ENCODE measurements at regions not wholly inside any gene's neighbourhood (a gene's known extent, or its start where the extent isn't known, plus 50 kb on each side); places are given as distances from the start of the nearest gene placed in this dataset.

GRCh38 chr16:56101480-56101879 is 89.8 kb upstream of the GNAO1 start:
- Histone ChIP-seq H2AFZ (ENCODE audit: control insufficient read depth, low read depth, low read length) (no peak overlapping the region), H4K20me1 (ENCODE audit: control insufficient read depth, insufficient read depth) (no peaks in the 10 kb centered on the region), H3K4me3 (no peak overlapping the region), H3K79me2 (ENCODE audit: control insufficient read depth, insufficient read depth, low read length) (no peaks in the 10 kb centered on the region), H3K4me2 (ENCODE audit: control insufficient read depth, insufficient read depth) (no peak overlapping the region), H3K9ac (ENCODE audit: control insufficient read depth, insufficient read depth, low read length) (no peak overlapping the region), H3K27me3 (replicated peaks in 1 of 2; ENCODE audit: control insufficient read depth in 2 of 2, insufficient read depth in 2 of 2, low read length in 1 of 2) (no peaks in the 10 kb centered on the region; a peak in 2 of 4 replicates), H3K27ac (ENCODE audit: control insufficient read depth, insufficient read depth) (no peak overlapping the region), H3K9me3 (replicated peaks; ENCODE audit: control insufficient read depth, insufficient read depth, low read length) (no peaks in the 10 kb centered on the region), H3K36me3 (ENCODE audit: control insufficient read depth in 2 of 2, insufficient read depth in 2 of 2, low read length in 1 of 2) (no peaks in the 10 kb centered on the region), H3K4me1 (ENCODE audit: control insufficient read depth, insufficient read depth, low read length) (no peaks in the 10 kb centered on the region)
- no TSS peak for BruUV-seq (replicated peaks)
- intact Hi-C loops (cut with micrococcal nuclease; ENCODE audit: unreplicated experiment) (no loop called here), in situ Hi-C loops (cut with MboI) (no loop called here)
- ChIA-PET RAD21 (ENCODE audit: unreplicated experiment) (no interaction called here), CTCF (interaction anchor here (0.7 kb wide), 1 partner anchor 129 kb away, joined by 3 read pairs; no protein-coding TSS in a partner anchor), POLR2A (no interaction called here), SMC1A (ENCODE audit: uncharacterized antibody, unreplicated experiment) (no interaction called here)
- TF ChIP-seq, protein P1, sequence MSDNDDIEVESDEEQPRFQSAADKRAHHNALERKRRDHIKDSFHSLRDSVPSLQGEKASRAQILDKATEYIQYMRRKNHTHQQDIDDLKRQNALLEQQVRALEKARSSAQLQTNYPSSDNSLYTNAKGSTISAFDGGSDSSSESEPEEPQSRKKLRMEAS (IDR thresholded peaks at IDR 0.05; ENCODE audit: low read depth, low read length): no peak
- TF ChIP-seq CHD1 (IDR thresholded peaks at IDR 0.05; ENCODE audit: low read depth, low read length) (no peak), ESRRA (IDR thresholded peaks at IDR 0.05; ENCODE audit: low read length) (no peak), RCOR1 (conservative IDR thresholded peaks at IDR 0.05; ENCODE audit: low read depth, low read length) (no peak), TAF1 (IDR thresholded peaks at IDR 0.05; ENCODE audit: borderline replicate concordance, low read depth, low read length) (no peak), MEF2A (IDR thresholded peaks at IDR 0.05; ENCODE audit: insufficient read depth, low read depth, low read length) (no peak), YY1 (IDR thresholded peaks at IDR 0.05; ENCODE audit: low read depth, low read length) (no peak), FOS (IDR thresholded peaks at IDR 0.05; ENCODE audit: borderline replicate concordance, extremely low read depth, insufficient read length) (no peak), ZZZ3 (IDR thresholded peaks at IDR 0.05; ENCODE audit: control insufficient read depth, insufficient read length, low read depth) (no peak), MYB (IDR thresholded peaks at IDR 0.05; ENCODE audit: borderline replicate concordance, low read depth, low read length) (no peak), FOXK2 (IDR thresholded peaks at IDR 0.05) (no peak), ELK1 (IDR thresholded peaks at IDR 0.05; ENCODE audit: low read depth, low read length) (no peak)
- TF ChIP-seq, protein P2, sequence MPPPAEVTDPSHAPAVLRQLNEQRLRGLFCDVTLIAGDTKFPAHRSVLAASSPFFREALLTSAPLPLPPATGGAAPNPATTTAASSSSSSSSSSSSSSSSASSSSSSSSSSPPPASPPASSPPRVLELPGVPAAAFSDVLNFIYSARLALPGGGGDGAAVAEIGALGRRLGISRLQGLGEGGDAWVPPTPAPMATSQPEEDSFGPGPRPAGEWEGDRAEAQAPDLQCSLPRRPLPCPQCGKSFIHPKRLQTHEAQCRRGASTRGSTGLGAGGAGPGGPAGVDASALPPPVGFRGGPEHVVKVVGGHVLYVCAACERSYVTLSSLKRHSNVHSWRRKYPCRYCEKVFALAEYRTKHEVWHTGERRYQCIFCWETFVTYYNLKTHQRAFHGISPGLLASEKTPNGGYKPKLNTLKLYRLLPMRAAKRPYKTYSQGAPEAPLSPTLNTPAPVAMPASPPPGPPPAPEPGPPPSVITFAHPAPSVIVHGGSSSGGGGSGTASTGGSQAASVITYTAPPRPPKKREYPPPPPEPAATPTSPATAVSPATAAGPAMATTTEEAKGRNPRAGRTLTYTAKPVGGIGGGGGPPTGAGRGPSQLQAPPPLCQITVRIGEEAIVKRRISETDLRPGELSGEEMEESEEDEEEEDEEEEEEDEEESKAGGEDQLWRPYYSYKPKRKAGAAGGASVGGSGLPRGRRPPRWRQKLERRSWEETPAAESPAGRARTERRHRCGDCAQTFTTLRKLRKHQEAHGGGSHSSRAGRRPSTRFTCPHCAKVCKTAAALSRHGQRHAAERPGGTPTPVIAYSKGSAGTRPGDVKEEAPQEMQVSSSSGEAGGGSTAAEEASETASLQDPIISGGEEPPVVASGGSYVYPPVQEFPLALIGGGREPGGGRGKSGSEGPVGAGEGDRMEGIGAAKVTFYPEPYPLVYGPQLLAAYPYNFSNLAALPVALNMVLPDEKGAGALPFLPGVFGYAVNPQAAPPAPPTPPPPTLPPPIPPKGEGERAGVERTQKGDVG (CRISPR knock-in tag; IDR thresholded peaks at IDR 0.05): no peak
- 17% methylated on average over 5 of the region's 5 CpGs for WGBS (ENCODE audit: insufficient coverage, insufficient replicate concordance, low lambda C conversion rate, missing lambda C conversion rate)
- DNase-seq (ENCODE audit: low read depth, low spot score) (no peak), FAIRE-seq (no peak), ATAC-seq (no peak)

Measured in GM12878 (cell line).